HG03521 (cell line): ENCODE measurements at regions not wholly inside any gene's neighbourhood (a gene's known extent, or its start where the extent isn't known, plus 50 kb on each side); places are given as distances from the start of the nearest gene placed in this dataset.

Experiments used
- ATAC-seq: cut with Tn5 transposase; IDR thresholded peaks from one replicate; pipeline ENCODE4 v1.9.1; 2021; ENCODE audit warnings: mild to moderate bottlenecking, moderate library complexity; ENCODE audit not compliant: unreplicated experiment

GRCh38 chr13:39279077-39279476 is 240.8 kb downstream of the NHLRC3 start:
- no peak for ATAC-seq

GRCh38 chr13:39281539-39282150 is 243.4 kb downstream of the NHLRC3 start:
- no peak for ATAC-seq

- peak; percentile 70 for ATAC-seq
These were observed 244.2 kb downstream of the NHLRC3 start for GRCh38 chr13:39282400-39282972.

GRCh38 chr13:39283072-39283471 is 244.8 kb downstream of the NHLRC3 start:
- peak; percentile 20 for ATAC-seq

- ATAC-seq: no peak
These were observed 246.6 kb downstream of the NHLRC3 start for GRCh38 chr13:39284801-39285388.
